Duodenal mucosa (tissue), 2 donors: ENCODE measurements at regions not wholly inside any gene's neighbourhood (a gene's known extent, or its start where the extent isn't known, plus 50 kb on each side); places are given as distances from the start of the nearest gene placed in this dataset.

ENCODE experiments used
- H3K27ac ChIP-seq: one replicate; pipeline ENCODE4 v1.7.0; 2013; ENCODE audit warnings: low read depth, low read length
- H3K27me3 ChIP-seq, 2 donors: one replicate each; pipeline ENCODE4 v1.7.0; 2013; ENCODE audit warnings: low read length in 2 of 2, control low read depth in 1 of 2; ENCODE audit not compliant: insufficient read depth in 2 of 2, control insufficient read depth in 1 of 2
- H3K36me3 ChIP-seq, 2 donors: one replicate each; pipeline ENCODE4 v1.7.0; 2013; ENCODE audit warnings: low read length in 2 of 2, control low read depth in 1 of 2; ENCODE audit not compliant: insufficient read depth in 2 of 2, control insufficient read depth in 1 of 2
- H3K4me1 ChIP-seq, 2 donors: one replicate each; pipeline ENCODE4 v1.7.0; 2013; ENCODE audit warnings: low read length in 2 of 2, control low read depth in 1 of 2; ENCODE audit not compliant: insufficient read depth in 2 of 2, control insufficient read depth in 1 of 2
- H3K4me3 ChIP-seq, 2 donors: one replicate each; pipeline ENCODE4 v1.7.0; 2013; ENCODE audit warnings: low read length in 2 of 2, low read depth in 1 of 2
- H3K9ac ChIP-seq, 2 donors: one replicate each; pipeline ENCODE4 v1.7.0; 2013; ENCODE audit warnings: low read length in 2 of 2, low read depth in 1 of 2
- H3K9me3 ChIP-seq, 2 donors: one replicate each; pipeline ENCODE4 v1.7.0; 2013; ENCODE audit warnings: low read length in 2 of 2, control low read depth in 1 of 2; ENCODE audit not compliant: control insufficient read depth in 1 of 2

GRCh38 chr18:76647322-76647721, 152.3 kb upstream of the ZNF516 start:
- Histone ChIP-seq H3K27me3 (no peaks in the 10 kb centered on the region), H3K4me3 (no peak overlapping the region), H3K9me3 (no peaks in the 10 kb centered on the region), H3K36me3 (no peaks in the 10 kb centered on the region), H3K4me1 (no peaks in the 10 kb centered on the region), H3K27ac (no peak overlapping the region), H3K9ac (no peak overlapping the region)

GRCh38 chr18:76644580-76644979, 149.5 kb upstream of the ZNF516 start:
- H3K27me3 ChIP-seq = no peaks in the 10 kb centered on the region
- no peak overlapping the region for H3K27ac ChIP-seq
- H3K4me1 ChIP-seq = no peaks in the 10 kb centered on the region
- H3K36me3 ChIP-seq = no peaks in the 10 kb centered on the region
- no peak overlapping the region for H3K9ac ChIP-seq
- no peak overlapping the region for H3K4me3 ChIP-seq
- no peaks in the 10 kb centered on the region for H3K9me3 ChIP-seq

GRCh38 chr18:76643996-76644395, 149.0 kb upstream of the ZNF516 start:
- no peaks in the 10 kb centered on the region for H3K27me3 ChIP-seq
- no peaks in the 10 kb centered on the region for H3K9me3 ChIP-seq
- H3K36me3 ChIP-seq = no peaks in the 10 kb centered on the region
- no peaks in the 10 kb centered on the region for H3K4me1 ChIP-seq
- H3K4me3 ChIP-seq = no peak overlapping the region
- no peak overlapping the region for H3K9ac ChIP-seq
- H3K27ac ChIP-seq = no peak overlapping the region

- H3K4me3 ChIP-seq = no peak overlapping the region
- H3K4me1 ChIP-seq = no peaks in the 10 kb centered on the region
- H3K9me3 ChIP-seq = no peaks in the 10 kb centered on the region
- H3K9ac ChIP-seq = no peak overlapping the region
- no peak overlapping the region for H3K27ac ChIP-seq
- no peaks in the 10 kb centered on the region for H3K36me3 ChIP-seq
- no peaks in the 10 kb centered on the region for H3K27me3 ChIP-seq
Observed at GRCh38 chr18:76643199-76643598, 148.2 kb upstream of the ZNF516 start.

- Histone ChIP-seq H3K9me3 (no peaks in the 10 kb centered on the region), H3K36me3 (no peaks in the 10 kb centered on the region), H3K4me1 (no peaks in the 10 kb centered on the region), H3K27me3 (no peaks in the 10 kb centered on the region), H3K9ac (no peak overlapping the region), H3K4me3 (no peak overlapping the region), H3K27ac (no peak overlapping the region)
Observed at GRCh38 chr18:76640438-76640837, 145.4 kb upstream of the ZNF516 start.

- Histone ChIP-seq H3K4me1 (no peaks in the 10 kb centered on the region), H3K9me3 (no peaks in the 10 kb centered on the region), H3K27ac (no peak overlapping the region), H3K4me3 (no peak overlapping the region), H3K27me3 (no peaks in the 10 kb centered on the region), H3K9ac (no peak overlapping the region), H3K36me3 (no peaks in the 10 kb centered on the region)
Observed at GRCh38 chr18:76634564-76634963, 139.5 kb upstream of the ZNF516 start.

GRCh38 chr18:76633588-76634269, 138.7 kb upstream of the ZNF516 start:
- Histone ChIP-seq H3K27me3 (no peaks in the 10 kb centered on the region), H3K36me3 (no peaks in the 10 kb centered on the region), H3K4me1 (no peaks in the 10 kb centered on the region), H3K4me3 (no peak overlapping the region), H3K9ac (no peak overlapping the region), H3K9me3 (no peaks in the 10 kb centered on the region), H3K27ac (no peak overlapping the region)

GRCh38 chr18:76627444-76627843, 132.4 kb upstream of the ZNF516 start:
- no peak overlapping the region for H3K4me3 ChIP-seq
- H3K4me1 ChIP-seq = no peaks in the 10 kb centered on the region
- no peaks in the 10 kb centered on the region for H3K27me3 ChIP-seq
- no peak overlapping the region for H3K9ac ChIP-seq
- no peaks in the 10 kb centered on the region for H3K36me3 ChIP-seq
- H3K9me3 ChIP-seq = no peaks in the 10 kb centered on the region
- H3K27ac ChIP-seq = no peak overlapping the region

- Histone ChIP-seq H3K27ac (no peak overlapping the region), H3K36me3 (no peaks in the 10 kb centered on the region), H3K9me3 (no peaks in the 10 kb centered on the region), H3K4me3 (no peak overlapping the region), H3K4me1 (no peaks in the 10 kb centered on the region), H3K9ac (no peak overlapping the region), H3K27me3 (no peaks in the 10 kb centered on the region)
Observed at GRCh38 chr18:76626991-76627390, 131.9 kb upstream of the ZNF516 start.

- Histone ChIP-seq H3K4me1 (peaks cover 6 to 14% of the 10 kb centered on the region in 2 donors), H3K9me3 (no peaks in the 10 kb centered on the region), H3K4me3 (no peak overlapping the region), H3K36me3 (no peaks in the 10 kb centered on the region), H3K27ac (no peak overlapping the region), H3K9ac (no peak overlapping the region), H3K27me3 (no peaks in the 10 kb centered on the region)
Observed at GRCh38 chr18:76622651-76623050, 127.6 kb upstream of the ZNF516 start.
